ENCODE measurements at regions not wholly inside any gene's neighbourhood (a gene's known extent, or its start where the extent isn't known, plus 50 kb on each side); places are given as distances from the start of the nearest gene placed in this dataset.
"Not testable (repeated sequence)": the region's sequence is repeated elsewhere in the genome, so short reads cannot be mapped to it uniquely, and the experiment has no call there.

- not testable (repeated sequence) for DNase-seq (ENCODE audit: low read depth in 2 of 3, low spot score in 2 of 3)
Measured at GRCh38 chr6:125643967-125644661, 105.3 kb upstream of the HEY2 start.

GRCh38 chr6:125647391-125647790 is 102.0 kb upstream of the HEY2 start:
- no peak for DNase-seq (ENCODE audit: low read depth in 2 of 3, low spot score in 2 of 3)

- not testable (repeated sequence) for DNase-seq (ENCODE audit: low read depth in 2 of 3, low spot score in 2 of 3)
Measured at GRCh38 chr6:125653752-125654151, 95.7 kb upstream of the HEY2 start.

GRCh38 chr6:125655511-125655910 is 93.9 kb upstream of the HEY2 start:
- DNase-seq (ENCODE audit: low read depth in 2 of 3, low spot score in 2 of 3): no peak

- DNase-seq (ENCODE audit: low read depth in 2 of 3, low spot score in 2 of 3): no peak
Measured at GRCh38 chr6:125656287-125656870, 93.1 kb upstream of the HEY2 start.

GRCh38 chr6:125658136-125658535 is 91.3 kb upstream of the HEY2 start:
- no peak for DNase-seq (ENCODE audit: low read depth in 2 of 3, low spot score in 2 of 3)

GRCh38 chr6:125658759-125659431 is 90.5 kb upstream of the HEY2 start:
- no peak for DNase-seq (ENCODE audit: low read depth in 2 of 3, low spot score in 2 of 3)

GRCh38 chr6:125659887-125660286 is 89.5 kb upstream of the HEY2 start:
- no peak for DNase-seq (ENCODE audit: low read depth in 2 of 3, low spot score in 2 of 3)

- no peak for DNase-seq (ENCODE audit: low read depth in 2 of 3, low spot score in 2 of 3)
Measured at GRCh38 chr6:125662296-125662695, 87.1 kb upstream of the HEY2 start.

GRCh38 chr6:125665295-125665814 is 84.1 kb upstream of the HEY2 start:
- no peak for DNase-seq (ENCODE audit: low read depth in 2 of 3, low spot score in 2 of 3)

- no peak for DNase-seq (ENCODE audit: low read depth in 2 of 3, low spot score in 2 of 3)
Measured at GRCh38 chr6:125667326-125667725, 82.1 kb upstream of the HEY2 start.

- no peak for DNase-seq (ENCODE audit: low read depth in 2 of 3, low spot score in 2 of 3)
Measured at GRCh38 chr6:125668071-125668470, 81.4 kb upstream of the HEY2 start.

- no peak for DNase-seq (ENCODE audit: low read depth in 2 of 3, low spot score in 2 of 3)
Measured at GRCh38 chr6:125670568-125670967, 78.9 kb upstream of the HEY2 start.

- no peak for DNase-seq (ENCODE audit: low read depth in 2 of 3, low spot score in 2 of 3)
Measured at GRCh38 chr6:125671323-125671722, 78.1 kb upstream of the HEY2 start.

- no peak for DNase-seq (ENCODE audit: low read depth in 2 of 3, low spot score in 2 of 3)
Measured at GRCh38 chr6:125674230-125674629, 75.2 kb upstream of the HEY2 start.

GRCh38 chr6:125678601-125679000 is 70.8 kb upstream of the HEY2 start:
- DNase-seq (ENCODE audit: low read depth in 2 of 3, low spot score in 2 of 3): no peak

GRCh38 chr6:125679128-125679527 is 70.3 kb upstream of the HEY2 start:
- no peak for DNase-seq (ENCODE audit: low read depth in 2 of 3, low spot score in 2 of 3)

GRCh38 chr6:125679651-125680050 is 69.8 kb upstream of the HEY2 start:
- no peak for DNase-seq (ENCODE audit: low read depth in 2 of 3, low spot score in 2 of 3)

GRCh38 chr6:125682939-125683338 is 66.5 kb upstream of the HEY2 start:
- no peak for DNase-seq (ENCODE audit: low read depth in 2 of 3, low spot score in 2 of 3)

- DNase-seq (ENCODE audit: low read depth in 2 of 3, low spot score in 2 of 3): no peak
Measured at GRCh38 chr6:125688138-125688537, 61.3 kb upstream of the HEY2 start.

- DNase-seq (ENCODE audit: low read depth in 2 of 3, low spot score in 2 of 3): no peak
Measured at GRCh38 chr6:125693480-125693879, 56.0 kb upstream of the HEY2 start.

- no peak for DNase-seq (ENCODE audit: low read depth in 2 of 3, low spot score in 2 of 3)
Measured at GRCh38 chr6:125699591-125699990, 49.8 kb upstream of the HEY2 start.
